ENCODE measurements at regions not wholly inside any gene's neighbourhood (a gene's known extent, or its start where the extent isn't known, plus 50 kb on each side); places are given as distances from the start of the nearest gene placed in this dataset.

GRCh38 chr3:35944926-35945710 is 305.8 kb downstream of the ARPP21 start:
- Histone ChIP-seq H3K27me3 (no peaks in the 10 kb centered on the region), H3K27ac (no peak overlapping the region), H3K4me1 (ENCODE audit: insufficient read depth) (no peaks in the 10 kb centered on the region), H3K4me3 (no peak overlapping the region), H3K9me3 (no peaks in the 10 kb centered on the region), H3K36me3 (no peaks in the 10 kb centered on the region)
- intact Hi-C loops (cut with DNase I) = no loop called here
- 84 to 92% (median 90%) methylated on average over 2 of the region's 2 CpGs for WGBS, 3 donors
- TF ChIP-seq POLR2A (IDR thresholded peaks at IDR 0.05) (no peak), EP300 (IDR thresholded peaks at IDR 0.05) (no peak), CTCF (IDR thresholded peaks at IDR 0.05) (no peak)
- no peak for DNase-seq

- Histone ChIP-seq H3K27ac (no peak overlapping the region), H3K27me3 (no peaks in the 10 kb centered on the region), H3K9me3 (no peaks in the 10 kb centered on the region), H3K4me3 (no peak overlapping the region), H3K4me1 (ENCODE audit: insufficient read depth) (no peaks in the 10 kb centered on the region), H3K36me3 (no peaks in the 10 kb centered on the region)
- intact Hi-C loops (cut with DNase I) = no loop called here
- no peak for DNase-seq
- TF ChIP-seq POLR2A (IDR thresholded peaks at IDR 0.05) = no peak
- no peak for TF ChIP-seq CTCF (IDR thresholded peaks at IDR 0.05)
- no peak for TF ChIP-seq EP300 (IDR thresholded peaks at IDR 0.05)
- WGBS, 3 donors = 29 to 38% (median 37%) methylated on average over 8 of the region's 8 CpGs
Measured at GRCh38 chr3:35946121-35946853, 307.0 kb downstream of the ARPP21 start.

- Histone ChIP-seq H3K9me3 (no peaks in the 10 kb centered on the region), H3K36me3 (no peaks in the 10 kb centered on the region), H3K27me3 (no peaks in the 10 kb centered on the region), H3K27ac (no peak overlapping the region), H3K4me3 (no peak overlapping the region), H3K4me1 (ENCODE audit: insufficient read depth) (no peaks in the 10 kb centered on the region)
- 83 to 86% (median 84%) methylated on average over 2 of the region's 2 CpGs for WGBS, 3 donors
- no peak for DNase-seq
- intact Hi-C loops (cut with DNase I) = no loop called here
- no peak for TF ChIP-seq POLR2A (IDR thresholded peaks at IDR 0.05)
- no peak for TF ChIP-seq EP300 (IDR thresholded peaks at IDR 0.05)
- TF ChIP-seq CTCF (IDR thresholded peaks at IDR 0.05) = no peak
Measured at GRCh38 chr3:35946854-35947515, 307.7 kb downstream of the ARPP21 start.

GRCh38 chr3:35950021-35950420 is 310.7 kb downstream of the ARPP21 start:
- Histone ChIP-seq H3K4me1 (ENCODE audit: insufficient read depth) (no peaks in the 10 kb centered on the region), H3K36me3 (no peaks in the 10 kb centered on the region), H3K27ac (no peak overlapping the region), H3K9me3 (no peaks in the 10 kb centered on the region), H3K4me3 (no peak overlapping the region), H3K27me3 (no peaks in the 10 kb centered on the region)
- WGBS, 3 donors = 84 to 94% (median 91%) methylated on average over 1 of the region's 1 CpG
- DNase-seq = no peak
- TF ChIP-seq POLR2A (IDR thresholded peaks at IDR 0.05) (no peak), EP300 (IDR thresholded peaks at IDR 0.05) (no peak), CTCF (IDR thresholded peaks at IDR 0.05) (no peak)
- intact Hi-C loops (cut with DNase I) = no loop called here
